ENCODE measurements at regions not wholly inside any gene's neighbourhood (a gene's known extent, or its start where the extent isn't known, plus 50 kb on each side); places are given as distances from the start of the nearest gene placed in this dataset.

DNA sequence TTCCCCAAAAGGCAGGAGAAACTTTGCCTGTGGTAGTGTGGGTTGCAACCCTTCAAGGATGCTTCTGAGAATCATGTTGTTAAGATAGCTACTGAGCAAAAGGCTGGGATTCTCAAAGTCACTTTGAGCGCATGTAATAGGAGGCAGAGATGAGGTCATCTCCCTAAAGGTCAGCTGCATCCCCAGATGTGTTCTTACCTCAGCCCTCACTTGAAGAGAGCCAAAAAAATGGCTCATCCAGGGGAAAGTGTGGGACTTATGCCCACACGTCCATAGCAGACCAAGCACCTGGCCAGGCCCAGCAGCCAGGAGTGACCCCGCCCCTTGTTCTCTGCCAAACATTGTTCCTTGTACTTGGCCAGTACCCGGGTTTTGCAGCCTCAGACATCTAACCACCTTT, 187.0 kb upstream of the BMP2 start:
- ChIA-PET POLR2A (no interaction called here), CTCF (no interaction called here)
- ATAC-seq (no peak), DNase-seq (ENCODE audit: low read depth, low spot score) (no peak)
- Histone ChIP-seq H3K9me3 (ENCODE audit: control insufficient read depth, insufficient read depth, low read depth, low read length) (no peaks in the 10 kb centered on the region), H3K4me1 (ENCODE audit: control insufficient read depth, insufficient read depth, low read length) (no peaks in the 10 kb centered on the region), H3K4me3 (ENCODE audit: low read depth in 2 of 2, low read length in 2 of 2) (no peak overlapping the region), H3K27me3 (ENCODE audit: control insufficient read depth, insufficient read depth, low read length) (no peaks in the 10 kb centered on the region), H3K27ac (ENCODE audit: low read length) (no peak overlapping the region), H3K36me3 (ENCODE audit: control insufficient read depth, insufficient read depth, low read length) (no peaks in the 10 kb centered on the region)
- intact Hi-C loops (cut with micrococcal nuclease; ENCODE audit: unreplicated experiment) (no loop called here), in situ Hi-C loops (cut with HindIII; ENCODE audit: low pct_unique_long_range_greater_than_20kb, low sequenced_read_pairs) (no loop called here)
- TF ChIP-seq, protein P1, sequence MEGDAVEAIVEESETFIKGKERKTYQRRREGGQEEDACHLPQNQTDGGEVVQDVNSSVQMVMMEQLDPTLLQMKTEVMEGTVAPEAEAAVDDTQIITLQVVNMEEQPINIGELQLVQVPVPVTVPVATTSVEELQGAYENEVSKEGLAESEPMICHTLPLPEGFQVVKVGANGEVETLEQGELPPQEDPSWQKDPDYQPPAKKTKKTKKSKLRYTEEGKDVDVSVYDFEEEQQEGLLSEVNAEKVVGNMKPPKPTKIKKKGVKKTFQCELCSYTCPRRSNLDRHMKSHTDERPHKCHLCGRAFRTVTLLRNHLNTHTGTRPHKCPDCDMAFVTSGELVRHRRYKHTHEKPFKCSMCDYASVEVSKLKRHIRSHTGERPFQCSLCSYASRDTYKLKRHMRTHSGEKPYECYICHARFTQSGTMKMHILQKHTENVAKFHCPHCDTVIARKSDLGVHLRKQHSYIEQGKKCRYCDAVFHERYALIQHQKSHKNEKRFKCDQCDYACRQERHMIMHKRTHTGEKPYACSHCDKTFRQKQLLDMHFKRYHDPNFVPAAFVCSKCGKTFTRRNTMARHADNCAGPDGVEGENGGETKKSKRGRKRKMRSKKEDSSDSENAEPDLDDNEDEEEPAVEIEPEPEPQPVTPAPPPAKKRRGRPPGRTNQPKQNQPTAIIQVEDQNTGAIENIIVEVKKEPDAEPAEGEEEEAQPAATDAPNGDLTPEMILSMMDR (IDR thresholded peaks at IDR 0.05): no peak
- TF ChIP-seq, protein P2, sequence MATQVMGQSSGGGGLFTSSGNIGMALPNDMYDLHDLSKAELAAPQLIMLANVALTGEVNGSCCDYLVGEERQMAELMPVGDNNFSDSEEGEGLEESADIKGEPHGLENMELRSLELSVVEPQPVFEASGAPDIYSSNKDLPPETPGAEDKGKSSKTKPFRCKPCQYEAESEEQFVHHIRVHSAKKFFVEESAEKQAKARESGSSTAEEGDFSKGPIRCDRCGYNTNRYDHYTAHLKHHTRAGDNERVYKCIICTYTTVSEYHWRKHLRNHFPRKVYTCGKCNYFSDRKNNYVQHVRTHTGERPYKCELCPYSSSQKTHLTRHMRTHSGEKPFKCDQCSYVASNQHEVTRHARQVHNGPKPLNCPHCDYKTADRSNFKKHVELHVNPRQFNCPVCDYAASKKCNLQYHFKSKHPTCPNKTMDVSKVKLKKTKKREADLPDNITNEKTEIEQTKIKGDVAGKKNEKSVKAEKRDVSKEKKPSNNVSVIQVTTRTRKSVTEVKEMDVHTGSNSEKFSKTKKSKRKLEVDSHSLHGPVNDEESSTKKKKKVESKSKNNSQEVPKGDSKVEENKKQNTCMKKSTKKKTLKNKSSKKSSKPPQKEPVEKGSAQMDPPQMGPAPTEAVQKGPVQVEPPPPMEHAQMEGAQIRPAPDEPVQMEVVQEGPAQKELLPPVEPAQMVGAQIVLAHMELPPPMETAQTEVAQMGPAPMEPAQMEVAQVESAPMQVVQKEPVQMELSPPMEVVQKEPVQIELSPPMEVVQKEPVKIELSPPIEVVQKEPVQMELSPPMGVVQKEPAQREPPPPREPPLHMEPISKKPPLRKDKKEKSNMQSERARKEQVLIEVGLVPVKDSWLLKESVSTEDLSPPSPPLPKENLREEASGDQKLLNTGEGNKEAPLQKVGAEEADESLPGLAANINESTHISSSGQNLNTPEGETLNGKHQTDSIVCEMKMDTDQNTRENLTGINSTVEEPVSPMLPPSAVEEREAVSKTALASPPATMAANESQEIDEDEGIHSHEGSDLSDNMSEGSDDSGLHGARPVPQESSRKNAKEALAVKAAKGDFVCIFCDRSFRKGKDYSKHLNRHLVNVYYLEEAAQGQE (IDR thresholded peaks at IDR 0.05; ENCODE audit: insufficient read depth in 1 of 2, low read depth in 2 of 2, low read length in 1 of 2): no peak
- TF ChIP-seq SIN3A (IDR thresholded peaks at IDR 0.05; ENCODE audit: borderline replicate concordance, insufficient read depth, low read depth, low read length): no peak
- BruUV-seq (replicated peaks): no TSS peak

- ChIA-PET CTCF (no interaction called here), POLR2A (no interaction called here)
- H3K27ac ChIP-seq (ENCODE audit: low read length): no peak overlapping the region
- H3K27me3 ChIP-seq (ENCODE audit: control insufficient read depth, insufficient read depth, low read length): no peaks in the 10 kb centered on the region
- H3K36me3 ChIP-seq (ENCODE audit: control insufficient read depth, insufficient read depth, low read length): no peaks in the 10 kb centered on the region
- no peak overlapping the region for H3K4me3 ChIP-seq (ENCODE audit: low read depth in 2 of 2, low read length in 2 of 2)
- no peaks in the 10 kb centered on the region for H3K9me3 ChIP-seq (ENCODE audit: control insufficient read depth, insufficient read depth, low read depth, low read length)
- no peaks in the 10 kb centered on the region for H3K4me1 ChIP-seq (ENCODE audit: control insufficient read depth, insufficient read depth, low read length)
- DNase-seq (ENCODE audit: low read depth, low spot score) (no peak), ATAC-seq (no peak)
- in situ Hi-C loops (cut with HindIII; ENCODE audit: low pct_unique_long_range_greater_than_20kb, low sequenced_read_pairs) (no loop called here), intact Hi-C loops (cut with micrococcal nuclease; ENCODE audit: unreplicated experiment) (no loop called here)
- TF ChIP-seq, protein P2 (IDR thresholded peaks at IDR 0.05; ENCODE audit: insufficient read depth in 1 of 2, low read depth in 2 of 2, low read length in 1 of 2): no peak
- TF ChIP-seq SIN3A (IDR thresholded peaks at IDR 0.05; ENCODE audit: borderline replicate concordance, insufficient read depth, low read depth, low read length) (no peak), TCF7L2 (IDR thresholded peaks at IDR 0.05; ENCODE audit: low read depth, low read length) (no peak), POLR2AphosphoS5 (IDR thresholded peaks at IDR 0.05; ENCODE audit: low read depth, low read length) (no peak)
- TF ChIP-seq, protein P1 (IDR thresholded peaks at IDR 0.05): no peak
- no TSS peak for BruUV-seq (replicated peaks)
Measured at GRCh38 chr20:6579824-6580223, 187.7 kb upstream of the BMP2 start.
